Ovary (tissue), 7 donors: ENCODE measurements at regions not wholly inside any gene's neighbourhood (a gene's known extent, or its start where the extent isn't known, plus 50 kb on each side); places are given as distances from the start of the nearest gene placed in this dataset.
"Not testable (repeated sequence)": the region's sequence is repeated elsewhere in the genome, so short reads cannot be mapped to it uniquely, and the experiment has no call there.

Source experiments
- DNase-seq, 5 donors: peaks; one replicate each; pipeline ENCODE4 v3.0.0-alpha.2; 2019 to 2020
- H3K27ac ChIP-seq, 2 donors: fragments of 200-600 bp; one replicate each; pipeline versions ENCODE4 v1.5.1 to v1.8.0; 2019 to 2022
- H3K27me3 ChIP-seq: fragments of 200-600 bp; one replicate; pipeline ENCODE4 v1.8.0; 2022
- H3K36me3 ChIP-seq: fragments of 200-600 bp; sonication (generic); one replicate; pipeline ENCODE4 v1.5.1; 2019
- H3K4me1 ChIP-seq: one replicate; pipeline ENCODE4 v1.8.1; 2013; ENCODE audit warnings: mild to moderate bottlenecking, moderate library complexity; ENCODE audit not compliant: insufficient read depth
- H3K4me3 ChIP-seq: fragments of 200-600 bp; sonication (generic); one replicate; pipeline ENCODE4 v1.5.1; 2017
- H3K9me3 ChIP-seq, 2 donors: fragments of 200-600 bp in 1 of 2; sonication (generic) in 1 of 2; one replicate each; pipeline versions ENCODE4 v1.5.1 to v1.8.1; 2013 to 2019; ENCODE audit warnings: mild to moderate bottlenecking in 1 of 2, moderate library complexity in 1 of 2
- WGBS, 3 donors: extraction: QIAGEN DNeasy Blood & Tissue Kit in 1 of 3; methylation state at CpG; one replicate each; pipeline versions ENCODE4 v1.1.5 to v1.1.7; 2013 to 2017; 5-methylcytosine and 5-hydroxymethylcytosine counted together
- intact Hi-C, 4 donors: fragments of 100-400 bp; cut with DNase I; formaldehyde crosslinking; loops; one replicate each; pipeline versions ENCODE4 v1.11.0 to v1.15.1; 2022 to 2023
- donor health status: DM: no; HTN: no; CAD: no; lungs with moderate emphysema.
- donor health status: DM: no; HTN: no; CAD: no.
- donor health status: Bipolar disorder and iron deficiency.
- donor health status: DM: no; HTN: no; CAD: no.
- donor health status: DM: yes; HTN: yes; CAD: no.

- H3K27me3 ChIP-seq, H3K4me1 ChIP-seq, H3K27ac ChIP-seq, DNase-seq, H3K36me3 ChIP-seq, H3K4me3 ChIP-seq, intact Hi-C loops, H3K9me3 ChIP-seq: not testable (repeated sequence)
- no CpG with 5 or more reads among the region's 15 CpGs for WGBS, 3 donors
These were observed 85.7 kb downstream of the POTEM start for GRCh38 chr14:19052977-19053376.

GRCh38 chr14:19053426-19054050, 86.3 kb downstream of the POTEM start:
- H3K27ac ChIP-seq, H3K36me3 ChIP-seq, H3K4me1 ChIP-seq, intact Hi-C loops, H3K9me3 ChIP-seq, DNase-seq, H3K27me3 ChIP-seq, H3K4me3 ChIP-seq: not testable (repeated sequence)
- no CpG with 5 or more reads among the region's 27 CpGs for WGBS, 3 donors

GRCh38 chr14:19054108-19054721, 87.0 kb downstream of the POTEM start:
- H3K36me3 ChIP-seq, intact Hi-C loops, H3K9me3 ChIP-seq, H3K27me3 ChIP-seq, H3K4me3 ChIP-seq, DNase-seq, H3K4me1 ChIP-seq, H3K27ac ChIP-seq: not testable (repeated sequence)
- WGBS, 3 donors, result 75 to 77% methylated on average over 8 to 11 of the region's 27 CpGs; no CpG with 5 or more reads in 1 of the 3 donors

GRCh38 chr14:19054934-19055333, 87.7 kb downstream of the POTEM start:
- H3K9me3 ChIP-seq, H3K27ac ChIP-seq, H3K27me3 ChIP-seq, intact Hi-C loops, H3K4me3 ChIP-seq, DNase-seq, H3K4me1 ChIP-seq, H3K36me3 ChIP-seq: not testable (repeated sequence)
- WGBS, 3 donors, result no CpG with 5 or more reads among the region's 20 CpGs

- H3K27me3 ChIP-seq, H3K4me1 ChIP-seq, intact Hi-C loops, H3K27ac ChIP-seq, H3K9me3 ChIP-seq, H3K36me3 ChIP-seq, H3K4me3 ChIP-seq: not testable (repeated sequence)
- DNase-seq, result peak in 2 of 5 donors; percentile 6 to 28
- WGBS, 3 donors, result 31 to 72% (median 40%) methylated on average over 2 of the region's 2 CpGs
These were observed 91.8 kb downstream of the POTEM start for GRCh38 chr14:19059066-19059465.

- intact Hi-C loops, DNase-seq, H3K27ac ChIP-seq, H3K27me3 ChIP-seq, H3K36me3 ChIP-seq, H3K4me1 ChIP-seq, H3K9me3 ChIP-seq, H3K4me3 ChIP-seq: not testable (repeated sequence)
- no CpG with 5 or more reads among the region's 34 CpGs for WGBS, 3 donors
These were observed 94.6 kb downstream of the POTEM start for GRCh38 chr14:19061689-19062450.

GRCh38 chr14:19068957-19069356, 101.7 kb downstream of the POTEM start:
- H3K36me3 ChIP-seq, H3K9me3 ChIP-seq, H3K4me3 ChIP-seq, H3K4me1 ChIP-seq, H3K27ac ChIP-seq, DNase-seq, intact Hi-C loops, H3K27me3 ChIP-seq: not testable (repeated sequence)
- 93% methylated on average over 1 of the region's 3 CpGs; no CpG with 5 or more reads in 2 of the 3 donors for WGBS, 3 donors

GRCh38 chr14:19072518-19072917, 105.3 kb downstream of the POTEM start:
- H3K36me3 ChIP-seq, DNase-seq, H3K9me3 ChIP-seq, H3K4me3 ChIP-seq, H3K4me1 ChIP-seq, H3K27me3 ChIP-seq, H3K27ac ChIP-seq, intact Hi-C loops: not testable (repeated sequence)
- no CpG with 5 or more reads among the region's 2 CpGs for WGBS, 3 donors

- intact Hi-C loops, DNase-seq, H3K4me1 ChIP-seq, H3K27ac ChIP-seq, H3K36me3 ChIP-seq, H3K4me3 ChIP-seq, H3K27me3 ChIP-seq, H3K9me3 ChIP-seq: not testable (repeated sequence)
- 24 to 43% methylated on average over 1 to 2 of the region's 2 CpGs; no CpG with 5 or more reads in 1 of the 3 donors for WGBS, 3 donors
These were observed 121.4 kb downstream of the POTEM start for GRCh38 chr14:19088632-19089031.

- intact Hi-C loops, H3K4me3 ChIP-seq, H3K9me3 ChIP-seq, H3K27ac ChIP-seq, DNase-seq, H3K27me3 ChIP-seq, H3K4me1 ChIP-seq, H3K36me3 ChIP-seq: not testable (repeated sequence)
- WGBS, 3 donors, result no CpG with 5 or more reads among the region's 5 CpGs
These were observed 126.0 kb downstream of the POTEM start for GRCh38 chr14:19093227-19093626.

GRCh38 chr14:19094731-19095130, 127.5 kb downstream of the POTEM start:
- H3K27ac ChIP-seq, H3K4me3 ChIP-seq, H3K9me3 ChIP-seq, H3K4me1 ChIP-seq, H3K27me3 ChIP-seq, DNase-seq, H3K36me3 ChIP-seq, intact Hi-C loops: not testable (repeated sequence)
- WGBS, 3 donors, result 13 to 83% (median 25%) methylated on average over 1 of the region's 2 CpGs

GRCh38 chr14:19095167-19095566, 127.9 kb downstream of the POTEM start:
- WGBS, 3 donors, result no CpG with 5 or more reads among the region's 1 CpG
- intact Hi-C loops, result not testable (repeated sequence)

More at GRCh38 chr14:19095167-19095566, 127.9 kb downstream of the POTEM start:
- H3K9me3 ChIP-seq, H3K4me3 ChIP-seq, DNase-seq, H3K27ac ChIP-seq, H3K4me1 ChIP-seq, H3K36me3 ChIP-seq, H3K27me3 ChIP-seq: not testable (repeated sequence)
